Lower lobe of right lung (tissue), 2 donors: ENCODE measurements at regions not wholly inside any gene's neighbourhood (a gene's known extent, or its start where the extent isn't known, plus 50 kb on each side); places are given as distances from the start of the nearest gene placed in this dataset.

Experiments used
- ATAC-seq, 2 donors: fragments of 200-7000 bp; cut with Tn5 transposase; one replicate each; pipeline ENCODE4 v1.9.1; 2020 to 2022; ENCODE audit warnings: mild to moderate bottlenecking in 2 of 2, moderate library complexity in 2 of 2
- DNase-seq: peaks from one replicate; pipeline ENCODE4 v3.0.0-alpha.2; 2020
- H3K27ac ChIP-seq: fragments of 200-600 bp; one replicate; pipeline ENCODE4 v1.8.0; 2022
- H3K27me3 ChIP-seq: fragments of 200-600 bp; one replicate; pipeline ENCODE4 v1.8.0; 2022; ENCODE audit warnings: low read depth
- H3K36me3 ChIP-seq: fragments of 200-600 bp; one replicate; pipeline ENCODE4 v1.8.0; 2022; ENCODE audit warnings: mild to moderate bottlenecking
- H3K4me1 ChIP-seq: fragments of 200-600 bp; one replicate; pipeline ENCODE4 v1.8.0; 2022
- H3K4me3 ChIP-seq: fragments of 200-600 bp; one replicate; pipeline ENCODE4 v1.8.0; 2022; ENCODE audit warnings: mild to moderate bottlenecking
- H3K9me3 ChIP-seq: fragments of 200-600 bp; one replicate; pipeline ENCODE4 v1.8.0; 2022
- CTCF ChIP-seq: fragments of 200-600 bp; IDR thresholded peaks from one replicate; pipeline ENCODE4 v1.8.0; 2022; ENCODE audit warnings: antibody characterized with exemption, mild to moderate bottlenecking
- intact Hi-C: fragments of 100-400 bp; cut with DNase I; formaldehyde crosslinking; loops from one replicate; pipeline ENCODE4 v1.11.0; 2022
- donor health status: DM: no; HTN: yes; CAD: no; lungs with severe emphysema.

GRCh38 chr10:61529208-61529607 lies 76.0 kb upstream of the TMEM26 start:
- Histone ChIP-seq H3K9me3 (no peaks in the 10 kb centered on the region), H3K4me3 (no peak overlapping the region), H3K27me3 (no peaks in the 10 kb centered on the region), H3K4me1 (no peaks in the 10 kb centered on the region), H3K36me3 (no peaks in the 10 kb centered on the region), H3K27ac (no peak overlapping the region)
- DNase-seq: no peak
- TF ChIP-seq CTCF: no peak
- intact Hi-C loops: no loop called here
- ATAC-seq: no peak

DNA sequence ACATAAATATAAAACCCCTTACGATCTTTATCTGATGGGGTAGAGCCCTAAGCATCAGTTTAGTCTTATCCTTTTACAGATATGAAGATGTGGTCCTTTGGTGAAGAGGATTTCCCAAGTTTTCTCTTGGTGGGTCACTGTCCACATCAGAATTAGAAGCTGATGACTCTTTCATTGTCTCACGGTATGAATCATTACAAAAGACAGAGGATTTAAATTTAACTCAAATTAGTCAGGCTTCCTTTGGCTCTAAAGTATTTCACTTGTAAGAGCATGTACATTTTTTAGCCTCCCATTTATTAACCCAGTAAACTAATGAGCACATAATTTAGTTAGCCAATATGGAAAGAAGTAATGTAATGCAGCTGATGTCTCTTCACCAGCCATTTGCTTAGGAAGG lies 49.9 kb upstream of the TMEM26 start:
- ATAC-seq (no peak), DNase-seq (no peak)
- Histone ChIP-seq H3K36me3 (no peaks in the 10 kb centered on the region), H3K27ac (no peak overlapping the region), H3K4me1 (no peaks in the 10 kb centered on the region), H3K9me3 (no peaks in the 10 kb centered on the region), H3K4me3 (no peak overlapping the region), H3K27me3 (no peaks in the 10 kb centered on the region)
- intact Hi-C loops: no loop called here
- TF ChIP-seq CTCF: no peak
